ENCODE measurements at regions not wholly inside any gene's neighbourhood (a gene's known extent, or its start where the extent isn't known, plus 50 kb on each side); places are given as distances from the start of the nearest gene placed in this dataset.

DNA sequence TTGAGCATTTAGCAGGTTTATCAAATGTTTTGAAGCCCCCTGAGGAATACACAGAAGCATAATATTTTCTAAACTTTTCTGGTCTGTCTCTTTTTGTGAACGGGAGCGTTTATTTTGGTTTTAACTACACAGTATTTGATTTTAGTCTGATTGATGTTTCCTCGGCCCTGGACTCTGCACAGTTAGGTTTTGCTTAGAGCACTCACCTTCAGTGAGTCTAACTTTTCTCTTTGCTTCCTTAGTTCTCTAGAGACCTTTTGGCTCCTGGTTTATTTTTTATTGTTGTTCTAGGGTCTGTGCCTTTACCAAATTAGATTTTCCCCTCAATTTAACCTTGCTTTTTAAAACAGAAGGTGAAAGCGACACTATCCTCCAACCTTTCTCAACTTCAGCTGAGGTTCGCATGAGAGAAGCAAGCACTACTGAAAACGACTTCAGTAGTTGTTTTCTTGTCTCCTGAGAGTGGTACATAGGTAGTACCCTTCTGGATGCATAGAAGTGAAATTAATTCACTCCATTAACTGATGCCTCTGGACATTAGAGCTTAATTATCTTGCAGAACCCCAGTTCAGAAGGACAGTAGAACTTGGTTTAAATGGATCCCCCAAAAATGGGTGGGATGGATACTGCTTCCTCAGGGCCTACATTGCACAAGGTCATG is 166.7 kb upstream of the ELL2 start:
- no peaks in the 10 kb centered on the region for H3K4me1 ChIP-seq (ENCODE audit: control insufficient read depth, insufficient read depth, low read length)
- H3K9me3 ChIP-seq (ENCODE audit: control insufficient read depth, insufficient read depth, low read length), result no peaks in the 10 kb centered on the region
- WGBS (ENCODE audit: insufficient coverage), result 79% methylated on average over 5 of the region's 6 CpGs
- Mint-ChIP-seq H3K4me3 (no peak overlapping the region), H3K36me3 (no peaks in the 10 kb centered on the region), H3K27me3 (ENCODE audit: low read depth in 2 of 2) (peaks cover 0 to 29% of the 10 kb centered on the region in 2 donors), H3K9me3 (no peaks in the 10 kb centered on the region), H3K27ac (no peak overlapping the region), H3K4me1 (no peaks in the 10 kb centered on the region)
- H3K27me3 ChIP-seq (ENCODE audit: control insufficient read depth, insufficient read depth, low read length), result no peaks in the 10 kb centered on the region
- no peaks in the 10 kb centered on the region for H3K36me3 ChIP-seq (ENCODE audit: control insufficient read depth, insufficient read depth, low read length)
- no peak overlapping the region for H3K4me3 ChIP-seq (ENCODE audit: low read length)
- no peak overlapping the region for H3K27ac ChIP-seq (ENCODE audit: low read length)
- TF ChIP-seq, protein P1, sequence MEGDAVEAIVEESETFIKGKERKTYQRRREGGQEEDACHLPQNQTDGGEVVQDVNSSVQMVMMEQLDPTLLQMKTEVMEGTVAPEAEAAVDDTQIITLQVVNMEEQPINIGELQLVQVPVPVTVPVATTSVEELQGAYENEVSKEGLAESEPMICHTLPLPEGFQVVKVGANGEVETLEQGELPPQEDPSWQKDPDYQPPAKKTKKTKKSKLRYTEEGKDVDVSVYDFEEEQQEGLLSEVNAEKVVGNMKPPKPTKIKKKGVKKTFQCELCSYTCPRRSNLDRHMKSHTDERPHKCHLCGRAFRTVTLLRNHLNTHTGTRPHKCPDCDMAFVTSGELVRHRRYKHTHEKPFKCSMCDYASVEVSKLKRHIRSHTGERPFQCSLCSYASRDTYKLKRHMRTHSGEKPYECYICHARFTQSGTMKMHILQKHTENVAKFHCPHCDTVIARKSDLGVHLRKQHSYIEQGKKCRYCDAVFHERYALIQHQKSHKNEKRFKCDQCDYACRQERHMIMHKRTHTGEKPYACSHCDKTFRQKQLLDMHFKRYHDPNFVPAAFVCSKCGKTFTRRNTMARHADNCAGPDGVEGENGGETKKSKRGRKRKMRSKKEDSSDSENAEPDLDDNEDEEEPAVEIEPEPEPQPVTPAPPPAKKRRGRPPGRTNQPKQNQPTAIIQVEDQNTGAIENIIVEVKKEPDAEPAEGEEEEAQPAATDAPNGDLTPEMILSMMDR (IDR thresholded peaks at IDR 0.05), result no peak
- intact Hi-C loops (cut with micrococcal nuclease), result no loop called here
- DNase-seq (no peak), ATAC-seq (no peak)

DNA sequence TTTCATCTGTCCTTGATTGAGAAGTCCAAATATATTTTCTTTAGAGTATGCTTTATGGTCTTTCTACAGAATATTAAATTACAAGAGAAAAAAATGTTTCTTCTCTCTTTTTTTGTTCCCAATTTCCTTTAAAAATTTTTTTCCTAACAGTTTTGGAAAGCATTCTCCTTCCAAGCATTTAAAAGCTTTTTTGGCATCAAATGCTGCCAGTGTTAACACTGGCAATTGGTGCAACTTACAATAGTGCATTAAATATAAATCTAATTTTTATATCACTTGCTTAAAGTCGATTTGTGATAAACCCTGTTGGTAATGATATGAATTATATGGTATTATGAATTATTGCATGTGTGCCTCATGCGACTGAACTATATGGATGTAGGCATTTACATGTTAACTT is 165.9 kb upstream of the ELL2 start:
- Histone ChIP-seq H3K4me1 (ENCODE audit: control insufficient read depth, insufficient read depth, low read length) (no peaks in the 10 kb centered on the region), H3K9me3 (ENCODE audit: control insufficient read depth, insufficient read depth, low read length) (no peaks in the 10 kb centered on the region), H3K27me3 (ENCODE audit: control insufficient read depth, insufficient read depth, low read length) (no peaks in the 10 kb centered on the region), H3K36me3 (ENCODE audit: control insufficient read depth, insufficient read depth, low read length) (no peaks in the 10 kb centered on the region), H3K4me3 (ENCODE audit: low read length) (no peak overlapping the region), H3K27ac (ENCODE audit: low read length) (no peak overlapping the region)
- WGBS (ENCODE audit: insufficient coverage), result 82% methylated on average over 2 of the region's 2 CpGs
- Mint-ChIP-seq H3K4me3 (no peak overlapping the region), H3K36me3 (no peaks in the 10 kb centered on the region), H3K9me3 (no peaks in the 10 kb centered on the region), H3K4me1 (no peaks in the 10 kb centered on the region), H3K27ac (no peak overlapping the region), H3K27me3 (ENCODE audit: low read depth in 2 of 2) (peaks cover 0 to 29% of the 10 kb centered on the region in 2 donors)
- DNase-seq (no peak), ATAC-seq (no peak)
- intact Hi-C loops (cut with micrococcal nuclease), result no loop called here
- TF ChIP-seq, protein P1 (IDR thresholded peaks at IDR 0.05), result no peak

DNA sequence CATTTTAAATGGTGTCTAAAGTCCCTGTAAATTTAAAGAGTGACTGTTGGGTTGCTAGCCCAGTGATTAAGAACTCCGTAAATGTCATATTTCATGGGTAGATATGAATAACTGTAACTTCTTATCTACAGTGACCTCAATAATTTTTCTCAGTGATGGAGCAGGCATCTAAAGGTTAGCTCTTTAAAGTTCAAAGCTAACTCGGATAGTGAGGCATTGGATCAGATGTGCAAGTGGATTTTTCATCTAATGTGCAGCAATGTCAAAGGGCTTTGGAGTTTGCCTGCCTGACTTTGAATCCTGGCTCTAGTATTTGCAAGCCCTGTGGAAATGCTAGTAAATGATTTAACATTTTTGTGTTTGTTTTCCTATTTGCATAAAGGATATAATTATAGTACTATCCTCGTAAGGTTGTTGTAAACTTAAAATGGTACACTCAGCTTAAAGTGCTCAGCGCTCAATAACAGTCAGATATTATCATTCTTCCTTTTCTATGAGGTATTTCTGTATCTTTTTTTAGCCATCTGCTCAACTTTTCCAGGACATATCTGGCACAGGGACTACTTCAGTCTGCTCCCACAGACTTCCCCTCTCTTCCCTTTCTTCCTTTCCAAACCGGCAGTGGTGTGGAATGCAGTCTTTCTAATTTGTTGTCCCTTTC is 163.7 kb upstream of the ELL2 start:
- no peaks in the 10 kb centered on the region for H3K4me1 Mint-ChIP-seq
- H3K9me3 ChIP-seq (ENCODE audit: control insufficient read depth, insufficient read depth, low read length), result no peaks in the 10 kb centered on the region
- intact Hi-C loops (cut with micrococcal nuclease), result no loop called here
- TF ChIP-seq, protein P1 (IDR thresholded peaks at IDR 0.05), result no peak
- H3K27me3 ChIP-seq (ENCODE audit: control insufficient read depth, insufficient read depth, low read length), result no peaks in the 10 kb centered on the region
- H3K27ac Mint-ChIP-seq, result no peak overlapping the region
- no peak overlapping the region for H3K27ac ChIP-seq (ENCODE audit: low read length)
- no peaks in the 10 kb centered on the region for H3K36me3 Mint-ChIP-seq
- peaks cover 2 to 29% of the 10 kb centered on the region in 2 donors for H3K27me3 Mint-ChIP-seq (ENCODE audit: low read depth in 2 of 2)
- 95% methylated on average over 3 of the region's 5 CpGs for WGBS (ENCODE audit: insufficient coverage)
- H3K4me3 ChIP-seq (ENCODE audit: low read length), result no peak overlapping the region
- no peak for DNase-seq
- ATAC-seq, result no peak
- no peaks in the 10 kb centered on the region for H3K4me1 ChIP-seq (ENCODE audit: control insufficient read depth, insufficient read depth, low read length)
- no peaks in the 10 kb centered on the region for H3K36me3 ChIP-seq (ENCODE audit: control insufficient read depth, insufficient read depth, low read length)
- no peaks in the 10 kb centered on the region for H3K9me3 Mint-ChIP-seq
- H3K4me3 Mint-ChIP-seq, result no peak overlapping the region

DNA sequence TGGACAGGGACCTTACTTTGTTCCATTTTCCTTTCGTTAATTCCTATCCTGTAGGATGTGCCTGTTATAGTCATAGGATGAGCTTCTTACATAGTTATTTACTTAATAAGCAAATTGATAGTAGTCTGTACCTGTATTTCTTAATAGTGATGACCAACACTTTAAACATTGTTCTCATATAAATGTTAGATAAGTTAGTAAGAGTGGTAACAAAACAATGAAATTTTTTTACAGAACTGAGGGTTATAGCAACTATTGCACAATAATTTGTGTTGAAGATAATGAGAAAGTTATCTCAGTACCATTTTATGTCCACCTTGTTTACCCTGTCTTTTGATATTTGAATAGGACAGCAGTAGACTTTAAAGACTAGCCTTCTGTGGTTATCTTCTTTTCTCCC is 162.9 kb upstream of the ELL2 start:
- no CpG with 5 or more reads among the region's 1 CpG for WGBS (ENCODE audit: insufficient coverage)
- TF ChIP-seq, protein P1 (IDR thresholded peaks at IDR 0.05), result no peak

More for the DNA sequence above, 162.9 kb upstream of the ELL2 start:
- no peak overlapping the region for H3K27ac Mint-ChIP-seq
- H3K27me3 ChIP-seq (ENCODE audit: control insufficient read depth, insufficient read depth, low read length), result peaks cover 3% of the 10 kb centered on the region
- no peak overlapping the region for H3K4me3 Mint-ChIP-seq
- intact Hi-C loops (cut with micrococcal nuclease), result no loop called here
- H3K4me1 ChIP-seq (ENCODE audit: control insufficient read depth, insufficient read depth, low read length), result no peaks in the 10 kb centered on the region
- H3K9me3 Mint-ChIP-seq, result no peaks in the 10 kb centered on the region
- H3K36me3 Mint-ChIP-seq, result no peaks in the 10 kb centered on the region
- no peaks in the 10 kb centered on the region for H3K4me1 Mint-ChIP-seq
- peaks cover 5 to 29% of the 10 kb centered on the region in 2 donors for H3K27me3 Mint-ChIP-seq (ENCODE audit: low read depth in 2 of 2)
- no peaks in the 10 kb centered on the region for H3K36me3 ChIP-seq (ENCODE audit: control insufficient read depth, insufficient read depth, low read length)
- no peak for DNase-seq
- no peak overlapping the region for H3K4me3 ChIP-seq (ENCODE audit: low read length)
- H3K9me3 ChIP-seq (ENCODE audit: control insufficient read depth, insufficient read depth, low read length), result no peaks in the 10 kb centered on the region
- no peak overlapping the region for H3K27ac ChIP-seq (ENCODE audit: low read length)
- ATAC-seq, result no peak

All from natural killer cell (primary cell).